ENCODE measurements at regions not wholly inside any gene's neighbourhood (a gene's known extent, or its start where the extent isn't known, plus 50 kb on each side); places are given as distances from the start of the nearest gene placed in this dataset.

DNA sequence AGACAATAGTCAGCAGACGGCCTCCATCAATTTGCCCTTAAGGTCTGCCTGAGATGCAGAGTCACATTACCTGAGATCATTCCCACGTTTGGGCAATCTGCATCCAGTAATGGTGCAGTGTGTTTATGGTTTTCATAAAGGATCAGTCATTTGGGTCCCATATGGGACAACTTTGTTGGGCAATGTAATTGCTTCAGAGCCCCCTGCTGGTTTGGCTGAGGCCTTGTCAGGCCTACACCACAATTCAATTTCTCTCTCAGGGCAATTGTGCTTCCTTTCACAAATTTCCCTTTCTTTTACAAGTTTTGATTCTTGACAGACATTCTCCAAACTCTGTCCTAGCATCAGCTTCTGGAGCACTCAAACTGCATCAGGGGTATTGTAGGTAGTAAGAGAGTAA is 191.2 kb upstream of the SSTR1 start:
- TF ChIP-seq, protein P1, sequence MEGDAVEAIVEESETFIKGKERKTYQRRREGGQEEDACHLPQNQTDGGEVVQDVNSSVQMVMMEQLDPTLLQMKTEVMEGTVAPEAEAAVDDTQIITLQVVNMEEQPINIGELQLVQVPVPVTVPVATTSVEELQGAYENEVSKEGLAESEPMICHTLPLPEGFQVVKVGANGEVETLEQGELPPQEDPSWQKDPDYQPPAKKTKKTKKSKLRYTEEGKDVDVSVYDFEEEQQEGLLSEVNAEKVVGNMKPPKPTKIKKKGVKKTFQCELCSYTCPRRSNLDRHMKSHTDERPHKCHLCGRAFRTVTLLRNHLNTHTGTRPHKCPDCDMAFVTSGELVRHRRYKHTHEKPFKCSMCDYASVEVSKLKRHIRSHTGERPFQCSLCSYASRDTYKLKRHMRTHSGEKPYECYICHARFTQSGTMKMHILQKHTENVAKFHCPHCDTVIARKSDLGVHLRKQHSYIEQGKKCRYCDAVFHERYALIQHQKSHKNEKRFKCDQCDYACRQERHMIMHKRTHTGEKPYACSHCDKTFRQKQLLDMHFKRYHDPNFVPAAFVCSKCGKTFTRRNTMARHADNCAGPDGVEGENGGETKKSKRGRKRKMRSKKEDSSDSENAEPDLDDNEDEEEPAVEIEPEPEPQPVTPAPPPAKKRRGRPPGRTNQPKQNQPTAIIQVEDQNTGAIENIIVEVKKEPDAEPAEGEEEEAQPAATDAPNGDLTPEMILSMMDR (conservative IDR thresholded peaks at IDR 0.05; ENCODE audit: low read depth), result no peak
- no peak for DNase-seq (ENCODE audit: low spot score)
- POLR2A ChIA-PET (ENCODE audit: low non-redundant PET), result no interaction called here
- no peak overlapping the region for H3K27ac ChIP-seq
- CTCF ChIA-PET, result no interaction called here

DNA sequence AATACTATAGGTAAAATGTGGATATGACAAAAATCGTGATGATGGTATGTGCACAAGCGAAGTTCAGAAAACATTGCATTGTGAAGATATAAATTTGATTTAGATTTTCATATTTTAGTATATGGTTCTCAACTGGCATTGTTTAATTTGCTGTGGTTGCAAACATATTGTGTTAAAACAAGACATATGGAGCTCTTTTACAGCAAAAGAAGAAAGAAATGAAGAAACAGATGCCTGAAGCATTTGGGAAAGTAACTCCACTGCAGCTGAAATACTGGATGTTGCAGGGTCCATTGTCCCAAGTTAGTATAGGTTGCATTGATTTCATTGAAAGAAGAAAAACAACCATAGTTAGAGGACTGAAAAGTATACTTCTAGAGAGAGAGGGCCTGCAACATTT is 185.8 kb upstream of the SSTR1 start:
- TF ChIP-seq, protein P1 (conservative IDR thresholded peaks at IDR 0.05; ENCODE audit: low read depth), result no peak
- DNase-seq (ENCODE audit: low spot score), result no peak
- ChIA-PET CTCF (no interaction called here), POLR2A (ENCODE audit: low non-redundant PET) (no interaction called here)
- H3K27ac ChIP-seq, result no peak overlapping the region

DNA sequence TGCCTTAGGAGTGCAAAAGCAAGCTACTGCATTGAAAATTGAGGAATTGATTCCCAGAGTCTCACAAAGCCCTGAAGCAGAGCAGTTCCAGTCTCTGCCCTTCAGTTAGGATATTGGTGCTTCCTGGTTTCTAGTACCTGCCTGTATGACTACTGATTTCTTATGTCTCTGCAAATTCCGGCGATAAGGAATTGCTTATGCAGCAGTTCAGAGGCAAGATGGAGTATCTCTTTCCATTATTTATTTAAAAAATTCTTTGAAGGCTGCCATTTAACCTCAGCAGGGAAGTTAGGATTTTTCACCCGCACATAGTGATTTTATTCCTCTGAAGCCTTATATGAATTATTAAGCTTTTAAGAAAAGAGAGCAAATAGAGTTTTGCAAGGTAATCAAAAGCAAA is 184.9 kb upstream of the SSTR1 start:
- TF ChIP-seq, protein P1 (conservative IDR thresholded peaks at IDR 0.05; ENCODE audit: low read depth), result no peak
- H3K27ac ChIP-seq, result no peak overlapping the region
- CTCF ChIA-PET, result interaction anchor here (0.6 to 0.7 kb wide), 2 partner anchors 10 to 144 kb away, joined by 3 read pairs; no protein-coding TSS in a partner anchor
- DNase-seq (ENCODE audit: low spot score), result no peak
- POLR2A ChIA-PET (ENCODE audit: low non-redundant PET), result no interaction called here

DNA sequence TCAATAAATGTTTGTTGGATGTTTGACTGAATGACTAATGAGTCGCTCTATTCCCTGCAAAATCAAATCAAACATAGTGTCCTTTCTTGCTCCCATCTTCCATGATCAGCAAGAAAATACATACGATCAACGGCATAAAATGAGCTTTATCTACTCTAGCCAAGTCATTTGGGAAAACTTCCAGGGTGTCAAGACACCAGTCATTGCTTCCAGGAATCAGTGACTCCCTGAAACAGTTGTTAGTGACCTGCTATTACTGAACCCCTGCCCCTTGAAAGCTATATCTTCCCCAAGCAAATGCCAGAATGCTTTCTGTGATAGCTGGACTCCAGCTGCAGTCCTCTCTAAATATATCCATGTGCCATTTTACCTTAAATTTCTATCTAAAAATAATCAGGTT is 169.5 kb upstream of the SSTR1 start:
- H3K27ac ChIP-seq, result no peak overlapping the region
- ChIA-PET POLR2A (ENCODE audit: low non-redundant PET) (no interaction called here), CTCF (interaction anchor here (0.8 kb wide), 1 partner anchor 977 kb away, joined by 3 read pairs; no protein-coding TSS in a partner anchor)
- TF ChIP-seq, protein P1 (conservative IDR thresholded peaks at IDR 0.05; ENCODE audit: low read depth), result no peak
- no peak for DNase-seq (ENCODE audit: low spot score)

DNA sequence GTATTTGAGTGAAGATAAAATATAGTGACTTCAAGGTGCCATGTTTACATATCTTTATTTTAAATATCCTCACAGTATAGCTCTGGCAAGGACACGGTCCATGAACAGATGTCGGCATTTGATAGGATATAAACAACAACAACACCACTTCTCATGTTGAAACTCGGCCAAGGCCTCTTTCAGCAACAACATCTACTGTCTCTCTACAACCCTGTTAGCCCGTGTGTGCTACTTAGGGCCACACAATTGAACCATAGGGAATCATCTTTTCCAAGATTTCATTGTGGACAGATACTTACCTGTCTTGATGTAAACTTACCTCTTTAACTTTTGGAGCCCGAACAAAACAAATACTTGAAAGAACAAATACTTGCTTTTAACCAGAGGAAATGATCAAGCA is 168.7 kb upstream of the SSTR1 start:
- CTCF ChIA-PET, result no interaction called here
- no peak for DNase-seq (ENCODE audit: low spot score)
- POLR2A ChIA-PET (ENCODE audit: low non-redundant PET), result no interaction called here

DNA sequence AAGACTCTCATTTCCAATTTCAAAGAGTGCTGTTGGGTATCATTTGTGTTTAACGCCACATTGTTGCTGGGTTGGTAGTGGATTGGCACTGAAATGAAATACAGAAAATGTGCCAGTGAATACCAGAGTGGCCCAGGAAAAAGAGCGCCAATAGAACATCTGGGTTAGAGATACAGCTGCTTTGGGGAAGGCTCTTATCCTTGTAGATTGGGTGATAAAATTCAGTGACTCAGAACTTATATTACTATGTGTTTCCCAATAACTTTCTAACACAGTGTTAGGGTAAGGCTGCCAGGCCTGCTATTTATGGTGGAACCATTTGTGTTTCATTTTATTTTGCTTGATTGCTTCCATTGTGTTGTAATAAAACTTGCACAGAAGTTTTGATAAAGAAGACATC is 168.2 kb upstream of the SSTR1 start:
- CTCF ChIA-PET, result no interaction called here
- H3K27ac ChIP-seq, result no peak overlapping the region
- POLR2A ChIA-PET (ENCODE audit: low non-redundant PET), result no interaction called here
- TF ChIP-seq, protein P1 (conservative IDR thresholded peaks at IDR 0.05; ENCODE audit: low read depth), result no peak
- no peak for DNase-seq (ENCODE audit: low spot score)

More for the DNA sequence above, 168.7 kb upstream of the SSTR1 start:
- no peak overlapping the region for H3K27ac ChIP-seq
- TF ChIP-seq, protein P1 (conservative IDR thresholded peaks at IDR 0.05; ENCODE audit: low read depth), result no peak

DNA sequence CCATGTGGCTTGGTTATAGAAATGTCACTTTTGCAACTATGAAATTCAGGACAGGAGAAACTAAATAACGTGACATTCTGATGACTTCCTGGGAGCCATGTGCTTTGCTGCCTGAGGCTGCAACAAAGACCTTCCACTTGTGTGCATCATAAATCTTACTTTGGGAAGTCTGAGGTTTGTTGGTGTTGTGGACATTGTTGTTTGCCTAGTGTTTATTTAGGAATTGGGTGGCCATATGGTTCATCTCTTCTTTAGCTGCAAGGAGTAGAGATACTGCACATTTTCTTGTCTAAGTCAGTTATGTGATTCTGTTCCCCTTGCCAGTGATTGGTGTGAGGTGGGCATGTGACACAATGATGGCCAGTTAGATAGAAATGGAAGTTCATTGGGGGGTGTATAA is 167.3 kb upstream of the SSTR1 start:
- DNase-seq (ENCODE audit: low spot score), result no peak
- TF ChIP-seq, protein P1 (conservative IDR thresholded peaks at IDR 0.05; ENCODE audit: low read depth), result no peak
- POLR2A ChIA-PET (ENCODE audit: low non-redundant PET), result no interaction called here
- H3K27ac ChIP-seq, result no peak overlapping the region
- CTCF ChIA-PET, result no interaction called here

All from RWPE1 (cell line).